ENCODE measurements at regions not wholly inside any gene's neighbourhood (a gene's known extent, or its start where the extent isn't known, plus 50 kb on each side); places are given as distances from the start of the nearest gene placed in this dataset.

- Histone ChIP-seq H3K4me3 (no peak overlapping the region), H3K4me1 (no peaks in the 10 kb centered on the region), H3K4me2 (no peak overlapping the region), H3K79me2 (ENCODE audit: low read depth) (no peaks in the 10 kb centered on the region), H3K9me3 (ENCODE audit: low read depth) (no peaks in the 10 kb centered on the region), H3K36me3 (no peaks in the 10 kb centered on the region), H3K9ac (no peak overlapping the region), H3K27me3 (no peaks in the 10 kb centered on the region), H2AFZ (replicated peaks) (no peak overlapping the region), H3K27ac (no peak overlapping the region), H4K20me1 (ENCODE audit: low read depth) (no peaks in the 10 kb centered on the region), H3F3A (ENCODE audit: low read depth) (no peaks in the 10 kb centered on the region)
- Mint-ChIP-seq H3K9me3 (no peaks in the 10 kb centered on the region), H3K36me3 (no peaks in the 10 kb centered on the region), H3K27ac (no peak overlapping the region), H3K27me3 (ENCODE audit: insufficient read depth, low read depth) (no peaks in the 10 kb centered on the region), H3K4me3 (no peak overlapping the region), H3K4me1 (no peaks in the 10 kb centered on the region)
- TF ChIP-seq CTCF (IDR thresholded peaks at IDR 0.05) (no peak), EZH2phosphoT487 (IDR thresholded peaks at IDR 0.05) (no peak), EZH2 (IDR thresholded peaks at IDR 0.05) (no peak)
- no peak for DNase-seq (ENCODE audit: low spot score)
Measured at GRCh38 chr15:80333261-80333660, 70.9 kb upstream of the ARNT2 start.

DNA sequence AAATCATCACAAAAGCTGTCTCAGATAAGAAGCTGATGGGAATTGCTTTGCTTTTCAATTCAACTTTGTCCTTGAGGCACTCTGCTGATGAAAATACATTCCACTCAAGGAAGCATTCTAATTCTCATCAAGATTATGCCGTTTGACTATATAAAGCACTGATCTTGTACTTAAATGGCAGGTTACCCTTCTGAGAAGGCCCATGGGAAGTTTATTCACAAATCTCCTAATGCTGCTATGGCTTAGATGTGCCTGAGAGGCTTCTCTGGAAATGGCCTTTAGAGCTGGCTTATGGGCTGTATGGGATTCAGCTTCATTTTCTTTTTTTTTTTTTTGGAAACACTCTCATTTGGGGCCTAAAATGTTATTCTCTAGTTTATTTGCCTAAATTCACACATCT, 69.7 kb upstream of the ARNT2 start:
- H3K9me3 Mint-ChIP-seq: no peaks in the 10 kb centered on the region
- H3K36me3 Mint-ChIP-seq: no peaks in the 10 kb centered on the region
- Histone ChIP-seq H3K4me1 (no peaks in the 10 kb centered on the region), H3K4me3 (no peak overlapping the region), H3K4me2 (no peak overlapping the region), H4K20me1 (ENCODE audit: low read depth) (no peaks in the 10 kb centered on the region), H3K9me3 (ENCODE audit: low read depth) (no peaks in the 10 kb centered on the region), H2AFZ (replicated peaks) (no peak overlapping the region), H3K9ac (no peak overlapping the region), H3K36me3 (no peaks in the 10 kb centered on the region), H3K79me2 (ENCODE audit: low read depth) (no peaks in the 10 kb centered on the region), H3K27me3 (no peaks in the 10 kb centered on the region), H3F3A (ENCODE audit: low read depth) (no peaks in the 10 kb centered on the region), H3K27ac (no peak overlapping the region)
- H3K27me3 Mint-ChIP-seq (ENCODE audit: insufficient read depth, low read depth): no peaks in the 10 kb centered on the region
- no peak overlapping the region for H3K4me3 Mint-ChIP-seq
- DNase-seq (ENCODE audit: low spot score): no peak
- H3K4me1 Mint-ChIP-seq: no peaks in the 10 kb centered on the region
- TF ChIP-seq EZH2 (IDR thresholded peaks at IDR 0.05): no peak
- no peak for TF ChIP-seq CTCF (IDR thresholded peaks at IDR 0.05)
- no peak for TF ChIP-seq EZH2phosphoT487 (IDR thresholded peaks at IDR 0.05)
- no peak overlapping the region for H3K27ac Mint-ChIP-seq

DNA sequence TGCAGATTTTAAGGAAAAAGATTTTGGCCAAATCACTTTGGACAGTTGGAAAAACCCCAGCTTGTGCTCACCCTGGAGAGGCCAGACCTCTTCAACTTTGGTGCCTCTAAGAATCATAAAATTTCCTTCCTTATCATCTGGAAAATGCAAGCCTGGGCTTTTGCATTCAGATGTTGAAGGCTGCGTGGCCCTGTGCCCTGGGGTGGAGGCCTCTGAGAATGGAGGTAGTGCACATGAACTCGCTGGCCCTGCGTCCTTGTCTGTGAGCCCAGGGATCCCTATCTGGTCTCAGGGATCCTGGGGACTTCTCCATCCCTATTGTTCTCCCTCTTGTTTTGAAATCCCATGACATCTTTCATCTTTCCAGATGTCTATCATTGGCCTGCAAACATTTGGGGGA, 64.6 kb upstream of the ARNT2 start:
- no peaks in the 10 kb centered on the region for H3K79me2 ChIP-seq (ENCODE audit: low read depth)
- H2AFZ ChIP-seq (replicated peaks): no peak overlapping the region
- no peaks in the 10 kb centered on the region for H3K27me3 ChIP-seq
- H3K4me2 ChIP-seq: no peak overlapping the region
- H3K4me3 Mint-ChIP-seq: no peak overlapping the region
- H3K36me3 Mint-ChIP-seq: no peaks in the 10 kb centered on the region
- no peaks in the 10 kb centered on the region for H3K9me3 ChIP-seq (ENCODE audit: low read depth)
- H4K20me1 ChIP-seq (ENCODE audit: low read depth): no peaks in the 10 kb centered on the region
- TF ChIP-seq EZH2 (IDR thresholded peaks at IDR 0.05) (no peak), EZH2phosphoT487 (IDR thresholded peaks at IDR 0.05) (no peak), CTCF (IDR thresholded peaks at IDR 0.05) (no peak)
- H3K4me1 Mint-ChIP-seq: no peaks in the 10 kb centered on the region
- no peaks in the 10 kb centered on the region for H3K4me1 ChIP-seq
- H3K9ac ChIP-seq: no peak overlapping the region
- no peaks in the 10 kb centered on the region for H3K36me3 ChIP-seq
- no peaks in the 10 kb centered on the region for H3F3A ChIP-seq (ENCODE audit: low read depth)
- no peaks in the 10 kb centered on the region for H3K9me3 Mint-ChIP-seq
- no peak overlapping the region for H3K27ac ChIP-seq
- no peak overlapping the region for H3K27ac Mint-ChIP-seq
- H3K27me3 Mint-ChIP-seq (ENCODE audit: insufficient read depth, low read depth): peaks cover 5% of the 10 kb centered on the region
- no peak overlapping the region for H3K4me3 ChIP-seq
- no peak for DNase-seq (ENCODE audit: low spot score)

DNA sequence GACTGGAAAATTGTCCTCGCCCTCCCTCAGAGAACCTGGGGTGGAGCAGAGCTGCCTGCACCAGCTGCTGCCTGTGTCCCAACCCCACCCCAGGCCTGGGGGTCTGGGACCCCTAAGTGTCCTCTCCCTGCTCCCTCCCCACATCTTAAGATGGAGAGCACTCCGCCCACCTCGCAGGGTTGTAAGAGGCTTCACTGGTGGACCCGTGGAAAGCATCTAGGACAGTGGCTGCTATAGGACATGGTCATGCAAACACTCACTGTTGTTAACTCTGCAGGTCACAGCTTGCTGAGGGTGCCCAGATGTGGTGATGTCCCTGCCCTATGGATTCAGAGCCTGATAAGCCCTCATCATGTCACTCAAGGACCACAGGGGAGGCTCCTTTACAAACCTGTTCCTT, 62.0 kb upstream of the ARNT2 start:
- H3K36me3 ChIP-seq: no peaks in the 10 kb centered on the region
- TF ChIP-seq EZH2phosphoT487 (IDR thresholded peaks at IDR 0.05): no peak
- no peak for TF ChIP-seq EZH2 (IDR thresholded peaks at IDR 0.05)
- TF ChIP-seq CTCF (IDR thresholded peaks at IDR 0.05): no peak
- no peak overlapping the region for H3K27ac Mint-ChIP-seq

More for the DNA sequence above, 62.0 kb upstream of the ARNT2 start:
- Histone ChIP-seq H3K27me3 (no peaks in the 10 kb centered on the region), H3K4me1 (no peaks in the 10 kb centered on the region), H3K9ac (no peak overlapping the region), H3K4me2 (no peak overlapping the region), H2AFZ (replicated peaks) (no peak overlapping the region), H3K79me2 (ENCODE audit: low read depth) (no peaks in the 10 kb centered on the region), H4K20me1 (ENCODE audit: low read depth) (no peaks in the 10 kb centered on the region), H3K9me3 (ENCODE audit: low read depth) (no peaks in the 10 kb centered on the region), H3K27ac (no peak overlapping the region), H3F3A (ENCODE audit: low read depth) (no peaks in the 10 kb centered on the region), H3K4me3 (no peak overlapping the region)
- no peak for DNase-seq (ENCODE audit: low spot score)
- Mint-ChIP-seq H3K4me1 (no peaks in the 10 kb centered on the region), H3K4me3 (no peak overlapping the region), H3K9me3 (no peaks in the 10 kb centered on the region), H3K36me3 (no peaks in the 10 kb centered on the region), H3K27me3 (ENCODE audit: insufficient read depth, low read depth) (peaks cover 5% of the 10 kb centered on the region)

Measured in neural progenitor cell (in vitro differentiated cells).